ENCODE measurements at regions not wholly inside any gene's neighbourhood (a gene's known extent, or its start where the extent isn't known, plus 50 kb on each side); places are given as distances from the start of the nearest gene placed in this dataset.

DNA sequence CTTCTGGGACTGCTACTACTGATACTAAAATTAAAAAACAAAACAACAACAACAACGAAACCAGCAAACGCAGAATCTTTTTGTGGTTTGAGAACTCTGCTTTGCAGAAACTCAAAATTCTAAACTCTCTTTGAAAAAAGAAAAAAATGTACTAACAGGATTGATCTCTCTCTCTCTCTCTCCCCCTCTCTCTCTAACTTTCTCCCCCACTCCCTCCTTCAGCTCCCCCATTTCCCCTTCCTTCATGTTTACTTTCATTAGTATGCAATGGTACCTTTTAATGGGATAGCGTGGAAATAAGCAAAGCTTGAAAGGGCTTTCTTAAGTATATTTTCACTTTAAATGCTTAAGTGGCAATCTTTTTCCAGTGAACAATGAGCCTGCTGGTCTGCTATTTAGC lies 562.6 kb upstream of the ADGRL2 start:
- Histone ChIP-seq H3K4me1 (ENCODE audit: control insufficient read depth, insufficient read depth, low read length) (peaks cover 59% of the 10 kb centered on the region), H3K9ac (ENCODE audit: low read depth, low read length) (peak overlapping the region; percentile 6), H3K9me3 (ENCODE audit: control insufficient read depth, insufficient read depth, low read length) (no peaks in the 10 kb centered on the region), H3K36me3 (ENCODE audit: control insufficient read depth, insufficient read depth, low read length) (no peaks in the 10 kb centered on the region), H3K4me3 (ENCODE audit: low read depth, low read length) (peak overlapping the region; percentile 38), H3K27me3 (ENCODE audit: control insufficient read depth, insufficient read depth, low read length) (no peaks in the 10 kb centered on the region)

DNA sequence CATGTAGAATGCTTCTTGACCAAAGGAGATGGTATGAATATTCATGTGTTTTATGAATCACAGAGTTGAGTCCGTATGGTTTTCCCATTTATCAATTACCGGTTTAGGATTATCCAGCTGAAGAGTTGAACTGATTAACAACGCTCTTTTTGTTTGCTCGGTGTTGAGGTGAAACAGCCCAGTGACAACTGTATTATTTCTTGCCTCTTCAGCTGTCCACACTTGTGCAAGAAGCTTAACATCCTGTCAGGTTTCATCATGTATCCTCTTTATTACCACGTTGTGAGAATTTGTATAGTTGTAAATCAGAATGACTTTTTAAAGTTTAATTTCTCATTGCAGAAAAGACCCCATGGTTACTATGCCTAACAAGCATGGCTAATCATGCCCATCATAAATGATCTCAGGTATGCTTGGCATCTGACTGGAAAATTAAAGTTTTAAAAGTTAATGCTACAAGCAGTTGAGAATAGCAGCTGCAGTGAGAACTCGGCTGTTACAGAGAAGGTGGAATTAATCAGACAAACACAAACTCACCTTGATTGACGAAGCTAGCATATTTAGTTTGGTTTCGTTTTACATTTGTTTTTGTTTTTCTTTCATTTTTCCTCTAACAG lies 563.2 kb upstream of the ADGRL2 start:
- peak overlapping the region; percentile 6 for H3K9ac ChIP-seq (ENCODE audit: low read depth, low read length)
- no peaks in the 10 kb centered on the region for H3K36me3 ChIP-seq (ENCODE audit: control insufficient read depth, insufficient read depth, low read length)
- peaks cover 58% of the 10 kb centered on the region for H3K4me1 ChIP-seq (ENCODE audit: control insufficient read depth, insufficient read depth, low read length)
- peak overlapping the region; percentile 38 for H3K4me3 ChIP-seq (ENCODE audit: low read depth, low read length)
- no peaks in the 10 kb centered on the region for H3K9me3 ChIP-seq (ENCODE audit: control insufficient read depth, insufficient read depth, low read length)
- H3K27me3 ChIP-seq (ENCODE audit: control insufficient read depth, insufficient read depth, low read length) = no peaks in the 10 kb centered on the region

DNA sequence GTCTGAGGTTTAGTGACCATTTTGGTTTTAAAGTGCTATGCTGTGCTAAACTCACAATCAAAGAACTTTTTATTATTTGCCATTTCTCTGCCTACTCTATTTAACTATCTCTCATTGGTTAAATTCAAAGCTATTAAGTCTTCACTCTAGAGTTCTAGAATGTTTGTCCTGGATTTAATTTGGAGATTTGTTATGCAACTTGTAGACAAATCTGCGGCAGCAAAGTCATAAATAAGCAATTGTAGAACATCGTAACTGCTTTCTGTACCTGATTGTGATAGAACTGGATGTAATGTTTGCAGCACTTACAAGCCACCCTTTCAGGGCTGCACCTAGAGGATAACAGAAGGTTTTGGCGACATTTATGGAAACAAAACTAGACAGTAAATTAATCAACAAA lies 566.5 kb upstream of the ADGRL2 start:
- Histone ChIP-seq H3K9me3 (ENCODE audit: control insufficient read depth, insufficient read depth, low read length) (no peaks in the 10 kb centered on the region), H3K36me3 (ENCODE audit: control insufficient read depth, insufficient read depth, low read length) (no peaks in the 10 kb centered on the region), H3K9ac (ENCODE audit: low read depth, low read length) (no peak overlapping the region), H3K27me3 (ENCODE audit: control insufficient read depth, insufficient read depth, low read length) (no peaks in the 10 kb centered on the region), H3K4me1 (ENCODE audit: control insufficient read depth, insufficient read depth, low read length) (peaks cover 38% of the 10 kb centered on the region), H3K4me3 (ENCODE audit: low read depth, low read length) (no peak overlapping the region)

DNA sequence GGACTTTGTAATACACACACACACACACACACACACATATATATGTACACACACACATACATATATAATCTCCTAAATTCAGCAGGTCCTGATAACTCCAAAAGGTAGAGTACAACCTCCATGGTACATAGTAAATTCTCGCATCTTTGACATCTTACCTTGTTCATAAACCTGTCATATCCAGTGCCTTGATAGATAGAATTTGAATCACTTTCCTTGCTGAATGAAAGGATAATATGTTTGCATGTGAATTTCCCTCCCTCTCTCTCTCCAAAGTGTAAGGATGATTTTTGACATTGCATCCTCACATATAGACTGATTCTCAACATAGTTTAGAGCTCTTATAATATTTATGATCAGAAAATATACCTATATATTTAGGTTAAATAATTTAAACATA lies 567.1 kb upstream of the ADGRL2 start:
- Histone ChIP-seq H3K27me3 (ENCODE audit: control insufficient read depth, insufficient read depth, low read length) (no peaks in the 10 kb centered on the region), H3K36me3 (ENCODE audit: control insufficient read depth, insufficient read depth, low read length) (no peaks in the 10 kb centered on the region), H3K9ac (ENCODE audit: low read depth, low read length) (no peak overlapping the region), H3K9me3 (ENCODE audit: control insufficient read depth, insufficient read depth, low read length) (no peaks in the 10 kb centered on the region), H3K4me3 (ENCODE audit: low read depth, low read length) (no peak overlapping the region), H3K4me1 (ENCODE audit: control insufficient read depth, insufficient read depth, low read length) (peaks cover 31% of the 10 kb centered on the region)

DNA sequence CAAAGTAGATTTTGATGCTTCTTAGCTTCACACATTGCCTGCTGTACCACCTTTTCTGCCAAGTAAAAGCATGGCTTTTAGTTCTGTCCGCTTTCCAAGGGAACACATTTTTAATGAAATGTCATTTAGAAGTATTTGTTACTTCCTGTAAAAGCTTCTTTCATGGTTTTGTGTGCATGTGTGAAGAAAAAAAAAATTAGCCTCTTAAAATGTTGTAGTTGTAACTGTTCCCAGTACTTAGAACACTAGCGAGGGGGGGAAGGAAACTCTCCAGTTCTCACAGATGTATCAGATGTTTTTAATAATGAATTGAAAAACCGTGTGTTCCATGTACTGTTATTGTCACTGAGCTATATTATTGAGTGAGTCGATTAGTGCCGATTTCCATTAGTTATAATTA lies 568.3 kb upstream of the ADGRL2 start:
- H3K36me3 ChIP-seq (ENCODE audit: control insufficient read depth, insufficient read depth, low read length) = no peaks in the 10 kb centered on the region
- H3K9me3 ChIP-seq (ENCODE audit: control insufficient read depth, insufficient read depth, low read length) = no peaks in the 10 kb centered on the region
- no peaks in the 10 kb centered on the region for H3K27me3 ChIP-seq (ENCODE audit: control insufficient read depth, insufficient read depth, low read length)
- no peak overlapping the region for H3K9ac ChIP-seq (ENCODE audit: low read depth, low read length)
- H3K4me1 ChIP-seq (ENCODE audit: control insufficient read depth, insufficient read depth, low read length) = peaks cover 25% of the 10 kb centered on the region
- H3K4me3 ChIP-seq (ENCODE audit: low read depth, low read length) = no peak overlapping the region

DNA sequence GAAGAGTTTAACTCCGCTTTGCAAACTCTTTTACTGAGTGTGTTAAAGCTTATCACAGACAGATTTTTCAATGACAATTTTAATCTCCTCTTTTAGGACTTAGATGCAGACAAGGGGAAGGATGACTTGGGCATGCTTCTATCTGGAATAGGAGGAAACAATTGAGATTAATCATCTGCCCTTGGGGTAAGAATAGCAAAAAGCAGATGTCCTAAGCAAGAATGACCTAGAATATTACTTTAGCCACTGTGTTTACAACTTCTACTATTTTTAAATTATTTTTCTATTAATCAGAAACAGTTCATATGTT lies 569.0 kb upstream of the ADGRL2 start:
- Histone ChIP-seq H3K4me1 (ENCODE audit: control insufficient read depth, insufficient read depth, low read length) (peaks cover 20% of the 10 kb centered on the region), H3K27me3 (ENCODE audit: control insufficient read depth, insufficient read depth, low read length) (no peaks in the 10 kb centered on the region), H3K36me3 (ENCODE audit: control insufficient read depth, insufficient read depth, low read length) (no peaks in the 10 kb centered on the region), H3K4me3 (ENCODE audit: low read depth, low read length) (no peak overlapping the region), H3K9me3 (ENCODE audit: control insufficient read depth, insufficient read depth, low read length) (no peaks in the 10 kb centered on the region), H3K9ac (ENCODE audit: low read depth, low read length) (no peak overlapping the region)

DNA sequence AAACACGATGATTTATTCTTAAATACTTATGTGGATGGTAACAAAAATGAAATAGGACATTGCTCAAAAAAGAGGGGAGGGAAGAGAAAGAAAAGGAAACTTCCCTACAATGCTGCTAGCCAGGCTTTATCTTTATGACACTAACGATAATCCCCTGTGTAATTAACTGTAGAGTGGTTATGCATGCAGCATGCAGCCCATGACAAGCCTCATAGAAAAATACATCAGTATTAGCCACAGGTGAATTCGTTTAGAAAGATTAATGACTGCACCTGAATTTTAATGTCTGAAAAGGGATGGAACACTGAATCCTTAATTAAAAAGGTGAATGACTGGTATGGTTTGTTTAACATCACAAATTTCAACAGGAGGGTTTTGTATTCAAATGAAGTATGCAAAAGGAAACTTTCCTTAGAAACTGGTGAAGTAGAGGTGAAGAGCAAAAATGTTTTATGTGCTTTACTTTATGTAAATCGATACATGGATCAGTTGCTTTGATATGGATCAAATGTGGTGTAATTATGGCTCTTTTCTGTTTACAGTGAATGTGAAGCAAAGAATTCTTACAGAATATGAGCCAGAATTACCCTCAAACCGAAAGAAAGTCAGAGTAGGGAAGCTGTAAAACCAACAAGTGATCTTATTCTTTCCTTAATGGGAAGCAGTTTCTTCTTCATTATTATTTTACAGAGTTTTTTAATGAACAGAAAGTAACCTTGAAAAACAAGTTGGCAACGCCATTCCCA lies 569.6 kb upstream of the ADGRL2 start:
- no peak overlapping the region for H3K9ac ChIP-seq (ENCODE audit: low read depth, low read length)
- H3K9me3 ChIP-seq (ENCODE audit: control insufficient read depth, insufficient read depth, low read length) = no peaks in the 10 kb centered on the region
- no peaks in the 10 kb centered on the region for H3K27me3 ChIP-seq (ENCODE audit: control insufficient read depth, insufficient read depth, low read length)
- no peaks in the 10 kb centered on the region for H3K36me3 ChIP-seq (ENCODE audit: control insufficient read depth, insufficient read depth, low read length)
- no peak overlapping the region for H3K4me3 ChIP-seq (ENCODE audit: low read depth, low read length)
- H3K4me1 ChIP-seq (ENCODE audit: control insufficient read depth, insufficient read depth, low read length) = peaks cover 22% of the 10 kb centered on the region

DNA sequence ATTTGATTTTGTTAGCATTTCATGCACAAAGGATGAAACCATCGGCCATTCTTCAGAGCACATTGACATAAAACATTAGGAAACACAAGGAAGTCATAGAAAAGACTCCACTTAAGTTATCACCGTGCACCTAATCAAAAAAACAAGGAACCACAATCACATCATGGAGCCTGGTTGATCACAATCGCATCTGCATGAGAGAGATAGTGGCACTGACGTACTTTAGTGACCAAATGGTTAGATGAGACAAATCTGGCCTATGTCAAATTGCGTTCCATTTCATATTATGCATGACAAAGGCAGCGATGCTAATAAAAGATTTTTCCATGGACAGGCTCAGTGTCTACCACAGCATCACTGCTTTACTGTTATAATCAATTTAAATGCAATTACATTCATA lies 571.8 kb upstream of the ADGRL2 start:
- peaks cover 23% of the 10 kb centered on the region for H3K4me1 ChIP-seq (ENCODE audit: control insufficient read depth, insufficient read depth, low read length)
- no peaks in the 10 kb centered on the region for H3K36me3 ChIP-seq (ENCODE audit: control insufficient read depth, insufficient read depth, low read length)
- no peak overlapping the region for H3K4me3 ChIP-seq (ENCODE audit: low read depth, low read length)

DNA sequence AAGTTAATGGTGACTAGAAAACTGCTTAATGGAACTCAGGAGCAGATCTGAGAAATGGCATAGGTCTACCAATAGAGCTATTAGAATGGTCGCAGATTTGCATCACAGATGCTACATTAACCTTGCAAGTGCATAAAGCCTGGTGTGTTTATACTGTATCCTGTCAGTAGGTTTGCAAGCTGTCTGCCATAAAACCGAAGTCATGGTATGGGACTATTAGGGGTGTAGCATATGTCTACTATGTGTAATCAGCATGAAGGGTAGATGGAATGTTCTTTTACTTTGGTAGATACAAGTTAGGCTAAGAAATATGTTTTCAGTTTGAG lies 574.2 kb upstream of the ADGRL2 start:
- H3K36me3 ChIP-seq (ENCODE audit: control insufficient read depth, insufficient read depth, low read length) = no peaks in the 10 kb centered on the region
- H3K4me1 ChIP-seq (ENCODE audit: control insufficient read depth, insufficient read depth, low read length) = peaks cover 13% of the 10 kb centered on the region
- H3K9me3 ChIP-seq (ENCODE audit: control insufficient read depth, insufficient read depth, low read length) = no peaks in the 10 kb centered on the region
- H3K27me3 ChIP-seq (ENCODE audit: control insufficient read depth, insufficient read depth, low read length) = no peaks in the 10 kb centered on the region
- no peak overlapping the region for H3K4me3 ChIP-seq (ENCODE audit: low read depth, low read length)
- no peak overlapping the region for H3K9ac ChIP-seq (ENCODE audit: low read depth, low read length)

More for the DNA sequence above, 571.8 kb upstream of the ADGRL2 start:
- Histone ChIP-seq H3K9ac (ENCODE audit: low read depth, low read length) (no peak overlapping the region), H3K27me3 (ENCODE audit: control insufficient read depth, insufficient read depth, low read length) (no peaks in the 10 kb centered on the region), H3K9me3 (ENCODE audit: control insufficient read depth, insufficient read depth, low read length) (no peaks in the 10 kb centered on the region)

DNA sequence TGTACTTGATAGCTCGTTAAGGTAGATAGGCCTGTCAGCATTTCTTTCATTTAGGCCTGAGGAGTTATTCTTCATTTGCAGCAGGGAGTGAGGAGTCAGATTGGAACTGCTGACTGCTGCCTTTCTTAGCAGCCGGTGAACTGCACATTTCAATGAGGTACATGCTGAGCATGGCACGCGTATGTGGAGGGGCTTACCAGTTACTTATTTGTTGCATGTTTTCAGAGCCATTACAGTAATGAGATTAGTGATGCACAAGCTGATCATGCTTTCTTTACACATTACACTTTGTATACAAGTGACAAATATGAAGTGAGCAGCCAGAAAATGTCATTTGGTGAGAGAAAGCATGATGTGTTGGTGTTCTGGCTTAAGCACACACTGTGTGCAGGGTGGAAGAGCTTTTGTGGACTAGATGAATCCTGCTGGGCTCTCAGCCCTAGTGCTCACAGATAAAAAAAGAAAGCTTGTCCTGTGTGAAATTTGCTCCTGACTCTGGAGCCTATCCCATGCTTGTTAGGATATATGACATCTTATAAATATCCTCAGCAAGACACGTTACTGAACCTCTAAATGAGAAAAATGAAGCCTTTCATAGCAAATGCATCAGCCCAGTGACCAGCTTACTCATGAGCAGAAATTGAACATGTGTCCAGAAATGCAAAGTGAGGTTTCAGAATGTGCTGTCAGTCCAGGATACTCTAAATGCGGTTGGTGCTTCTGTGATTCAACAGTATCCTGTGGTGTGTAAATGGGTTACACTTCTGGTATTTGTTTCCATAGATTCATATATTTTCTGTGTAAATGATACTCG lies 574.7 kb upstream of the ADGRL2 start:
- Histone ChIP-seq H3K9me3 (ENCODE audit: control insufficient read depth, insufficient read depth, low read length) (no peaks in the 10 kb centered on the region), H3K4me3 (ENCODE audit: low read depth, low read length) (no peak overlapping the region), H3K27me3 (ENCODE audit: control insufficient read depth, insufficient read depth, low read length) (no peaks in the 10 kb centered on the region), H3K4me1 (ENCODE audit: control insufficient read depth, insufficient read depth, low read length) (peaks cover 9% of the 10 kb centered on the region), H3K9ac (ENCODE audit: low read depth, low read length) (no peak overlapping the region), H3K36me3 (ENCODE audit: control insufficient read depth, insufficient read depth, low read length) (no peaks in the 10 kb centered on the region)

DNA sequence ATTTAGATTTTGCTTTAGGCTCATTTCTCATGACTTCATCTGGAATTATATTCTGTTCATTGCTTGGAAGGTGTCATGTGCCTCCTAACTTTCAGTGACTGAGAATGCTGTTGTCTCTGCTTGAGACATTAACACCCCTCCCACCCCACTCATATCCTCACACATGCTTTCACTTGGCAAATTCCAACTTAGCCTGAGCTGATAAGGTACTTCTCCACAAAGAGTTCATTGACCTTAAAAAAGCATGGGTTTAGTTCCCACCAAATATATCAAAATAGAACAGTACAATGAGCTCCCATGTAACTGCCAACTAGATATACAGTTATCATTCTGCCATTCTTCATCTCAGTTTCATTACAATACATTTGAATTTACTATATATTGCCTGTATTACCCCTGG lies 576.5 kb upstream of the ADGRL2 start:
- Histone ChIP-seq H3K4me3 (ENCODE audit: low read depth, low read length) (no peak overlapping the region), H3K27me3 (ENCODE audit: control insufficient read depth, insufficient read depth, low read length) (no peaks in the 10 kb centered on the region)

DNA sequence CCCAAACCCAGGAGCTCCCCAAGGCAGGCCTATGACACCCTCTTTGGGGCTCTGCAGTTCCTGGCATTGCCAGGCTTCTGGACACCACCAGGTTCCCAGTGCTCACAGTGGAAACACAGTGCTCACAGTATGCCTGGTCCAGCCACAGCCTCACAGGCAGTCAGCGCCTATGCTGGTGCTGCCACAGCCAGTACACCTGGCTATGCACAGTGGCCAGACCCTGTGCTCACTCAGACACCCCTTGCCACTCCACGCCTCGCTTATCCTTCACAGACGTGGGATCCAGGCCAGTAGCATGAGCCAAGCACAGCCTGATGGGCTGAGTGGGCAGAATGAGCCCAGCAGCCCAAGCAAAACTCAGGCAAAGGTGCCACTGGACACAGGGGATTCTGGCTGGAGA lies 579.2 kb upstream of the ADGRL2 start:
- H3K9ac ChIP-seq (ENCODE audit: low read depth, low read length) = no peak overlapping the region
- H3K36me3 ChIP-seq (ENCODE audit: control insufficient read depth, insufficient read depth, low read length) = no peaks in the 10 kb centered on the region
- H3K9me3 ChIP-seq (ENCODE audit: control insufficient read depth, insufficient read depth, low read length) = no peaks in the 10 kb centered on the region

More for the DNA sequence above, 576.5 kb upstream of the ADGRL2 start:
- Histone ChIP-seq H3K9ac (ENCODE audit: low read depth, low read length) (no peak overlapping the region), H3K36me3 (ENCODE audit: control insufficient read depth, insufficient read depth, low read length) (no peaks in the 10 kb centered on the region), H3K4me1 (ENCODE audit: control insufficient read depth, insufficient read depth, low read length) (peaks cover 9% of the 10 kb centered on the region), H3K9me3 (ENCODE audit: control insufficient read depth, insufficient read depth, low read length) (no peaks in the 10 kb centered on the region)

More for the DNA sequence above, 579.2 kb upstream of the ADGRL2 start:
- no peaks in the 10 kb centered on the region for H3K27me3 ChIP-seq (ENCODE audit: control insufficient read depth, insufficient read depth, low read length)
- peaks cover 7% of the 10 kb centered on the region for H3K4me1 ChIP-seq (ENCODE audit: control insufficient read depth, insufficient read depth, low read length)
- no peak overlapping the region for H3K4me3 ChIP-seq (ENCODE audit: low read depth, low read length)

Measured in iPS-15b (cell line).